B cell (primary cell): ENCODE measurements at regions not wholly inside any gene's neighbourhood (a gene's known extent, or its start where the extent isn't known, plus 50 kb on each side); places are given as distances from the start of the nearest gene placed in this dataset.

Experiments used
- ATAC-seq: fragments of 200-7000 bp; cut with Tn5 transposase; one replicate; pipeline ENCODE4 v1.10.0; 2021; ENCODE audit warnings: low read depth, mild to moderate bottlenecking, moderate number of reproducible peaks, moderate library complexity
- CTCF ChIA-PET: fragments of 350-600 bp; sonication (Branson Sonifier 250); formaldehyde crosslinking; loops from one replicate; lab custom pipeline; 2021; ENCODE audit warnings: antibody characterized with exemption, inconsistent platforms; lab: Charles Lee
- POLR2A ChIA-PET: fragments of 350-600 bp; sonication (Branson Sonifier 250); formaldehyde crosslinking; loops from one replicate; lab custom pipeline; 2021; ENCODE audit warnings: antibody characterized with exemption; lab: Charles Lee
- DNase-seq: peaks from one replicate; pipeline ENCODE4 v3.0.0; 2013
- H2AFZ ChIP-seq: 2 replicates; pipeline ENCODE4 v1.6.1; 2012; ENCODE audit warnings: mild to moderate bottlenecking, low read depth, low read length; ENCODE audit not compliant: insufficient read depth, poor library complexity, severe bottlenecking
- H3K27ac ChIP-seq, 2 donors: 1 replicate in 1 of 2; 2 replicates in 1 of 2; pipeline ENCODE4 v1.5.1; 2012 to 2013; ENCODE audit warnings: low read length in 2 of 2, mild to moderate bottlenecking in 2 of 2, moderate library complexity in 1 of 2
- H3K27me3 ChIP-seq, 4 experiments: fragments of 200-600 bp in 1 of 4; sonication (generic) in 1 of 4; replicated peaks in 1 of 4; 1 replicate in 2 of 4; 2 replicates in 2 of 4; pipeline versions ENCODE4 v1.6.1 to v1.7.0; 2013 to 2016; ENCODE audit warnings: low read length in 3 of 4, mild to moderate bottlenecking in 2 of 4, mixed read lengths in 1 of 4, moderate library complexity in 1 of 4; ENCODE audit not compliant: insufficient read depth in 4 of 4, control insufficient read depth in 3 of 4; ENCODE audit errors: control extremely low read depth in 1 of 4
- H3K36me3 ChIP-seq, 2 experiments: replicated peaks in 1 of 2; 1 replicate in 1 of 2; 2 replicates in 1 of 2; pipeline versions ENCODE4 v1.6.1 to v1.7.1; 2013; ENCODE audit warnings: low read length in 1 of 2; ENCODE audit not compliant: insufficient read depth in 2 of 2, control insufficient read depth in 1 of 2; ENCODE audit errors: control extremely low read depth in 1 of 2, extremely low read depth in 1 of 2
- H3K4me1 ChIP-seq, 2 donors: fragments of 200-600 bp in 1 of 2; sonication (generic) in 1 of 2; 1 replicate in 1 of 2; 2 replicates in 1 of 2; pipeline versions ENCODE4 v1.5.1 to v1.6.1; 2013 to 2017; ENCODE audit warnings: low read length in 2 of 2; ENCODE audit not compliant: control insufficient read depth in 2 of 2, insufficient read depth in 2 of 2
- H3K4me2 ChIP-seq: replicated peaks from 2 replicates; pipeline ENCODE3; 2012; ENCODE audit warnings: mild to moderate bottlenecking, low read depth, low read length; ENCODE audit not compliant: poor library complexity, severe bottlenecking
- H3K4me3 ChIP-seq, 5 experiments: fragments of 200-600 bp in 1 of 5; sonication (generic) in 1 of 5; 1 replicate in 3 of 5; 2 replicates in 2 of 5; pipeline versions ENCODE4 v1.5.1 to v1.7.0; 2011 to 2016; ENCODE audit warnings: low read length in 4 of 5, mild to moderate bottlenecking in 4 of 5, low read depth in 2 of 5, control low read depth in 1 of 5, moderate library complexity in 1 of 5; ENCODE audit not compliant: insufficient read depth in 1 of 5; ENCODE audit errors: control extremely low read depth in 1 of 5, extremely low read depth in 1 of 5
- H3K79me2 ChIP-seq: fragments of 200-600 bp; sonication (generic); one replicate; pipeline ENCODE4 v1.6.0; 2016; ENCODE audit warnings: low read length; ENCODE audit not compliant: control insufficient read depth, insufficient read depth
- H3K9ac ChIP-seq: fragments of 200-600 bp; sonication (generic); 2 replicates; pipeline ENCODE4 v1.6.1; 2017; ENCODE audit warnings: mild to moderate bottlenecking, low read length, moderate library complexity
- H3K9me3 ChIP-seq, 3 donors: one replicate each; pipeline versions ENCODE4 v1.6.1 to v1.7.1; 2013; ENCODE audit warnings: low read length in 2 of 3; ENCODE audit not compliant: control insufficient read depth in 2 of 3, insufficient read depth in 1 of 3; ENCODE audit errors: control extremely low read depth in 1 of 3
- H4K20me1 ChIP-seq: 2 replicates; pipeline ENCODE4 v1.6.0; 2012; ENCODE audit warnings: mild to moderate bottlenecking, low read length; ENCODE audit not compliant: insufficient read depth, control insufficient read depth, poor library complexity, severe bottlenecking
- H3K27ac Mint-ChIP-seq: one replicate; pipeline ENCODE4 v1.8.0; 2021; ENCODE audit warnings: mixed read lengths
- H3K27me3 Mint-ChIP-seq: one replicate; pipeline ENCODE4 v1.8.0; 2021; ENCODE audit warnings: mixed read lengths
- H3K4me1 Mint-ChIP-seq: one replicate; pipeline ENCODE4 v1.8.0; 2021; ENCODE audit warnings: mixed read lengths
- H3K4me3 Mint-ChIP-seq: one replicate; pipeline ENCODE4 v1.8.0; 2021; ENCODE audit warnings: mixed read lengths
- H3K9me3 Mint-ChIP-seq: one replicate; pipeline ENCODE4 v1.8.0; 2022; ENCODE audit warnings: mixed read lengths; ENCODE audit not compliant: insufficient read depth
- CTCF ChIP-seq: fragments of 200-600 bp; IDR thresholded peaks from one replicate; pipeline ENCODE4 v1.8.0; 2022; ENCODE audit warnings: antibody characterized with exemption, mild to moderate bottlenecking
- EZH2 ChIP-seq: IDR thresholded peaks from 2 replicates; pipeline ENCODE4 v1.6.1; 2012; ENCODE audit warnings: borderline replicate concordance, low read depth, mild to moderate bottlenecking, moderate library complexity, low read length; ENCODE audit not compliant: insufficient read depth, poor library complexity, severe bottlenecking
- WGBS: methylation state at CpG from one replicate; pipeline ENCODE4 v1.1.5; 2013; ENCODE audit warnings: missing lambda C conversion rate; ENCODE audit not compliant: insufficient coverage; 5-methylcytosine and 5-hydroxymethylcytosine counted together
- intact Hi-C: fragments of 100-400 bp; cut with micrococcal nuclease; formaldehyde crosslinking; loops from one replicate; pipeline ENCODE4 v1.10.0; 2022

GRCh38 chr4:11132478-11132877 is 296.2 kb downstream of the HS3ST1 start:
- Histone ChIP-seq H3K27ac (no peak overlapping the region), H3K9ac (no peak overlapping the region), H3K36me3 (no peaks in the 10 kb centered on the region), H3K4me2 (no peak overlapping the region), H3K4me3 (no peak overlapping the region), H3K27me3 (no peaks in the 10 kb centered on the region), H3K79me2 (no peaks in the 10 kb centered on the region), H4K20me1 (no peaks in the 10 kb centered on the region), H3K4me1 (peaks cover 14 to 23% of the 10 kb centered on the region in 2 donors), H2AFZ (peak overlapping the region; percentile 37), H3K9me3 (peaks cover 0 to 3% (median 0%) of the 10 kb centered on the region in 3 donors)
- H3K27ac Mint-ChIP-seq, result no peak overlapping the region
- H3K9me3 Mint-ChIP-seq, result peaks cover 3% of the 10 kb centered on the region
- TF ChIP-seq EZH2, result no peak
- TF ChIP-seq CTCF, result no peak
- ChIA-PET POLR2A (no interaction called here), CTCF (no interaction called here)
- no peak for DNase-seq
- peaks cover 38% of the 10 kb centered on the region for H3K4me1 Mint-ChIP-seq
- no peaks in the 10 kb centered on the region for H3K27me3 Mint-ChIP-seq
- WGBS, result no CpG with 5 or more reads among the region's 1 CpG
- intact Hi-C loops, result no loop called here
- ATAC-seq, result no peak
- no peak overlapping the region for H3K4me3 Mint-ChIP-seq

- Histone ChIP-seq H3K4me2 (no peak overlapping the region), H3K4me1 (peaks cover 17 to 21% of the 10 kb centered on the region in 2 donors), H4K20me1 (no peaks in the 10 kb centered on the region), H3K9me3 (peaks cover 0 to 3% (median 0%) of the 10 kb centered on the region in 3 donors), H3K27ac (no peak overlapping the region), H3K36me3 (no peaks in the 10 kb centered on the region), H3K79me2 (no peaks in the 10 kb centered on the region), H3K27me3 (no peaks in the 10 kb centered on the region), H3K9ac (no peak overlapping the region), H3K4me3 (no peak overlapping the region), H2AFZ (no peak overlapping the region)
- Mint-ChIP-seq H3K4me3 (no peak overlapping the region), H3K9me3 (peaks cover 3% of the 10 kb centered on the region), H3K4me1 (peaks cover 36% of the 10 kb centered on the region), H3K27me3 (no peaks in the 10 kb centered on the region), H3K27ac (no peak overlapping the region)
- ChIA-PET CTCF (no interaction called here), POLR2A (no interaction called here)
- DNase-seq, result no peak
- ATAC-seq, result no peak
- TF ChIP-seq EZH2 (no peak), CTCF (no peak)
- 86% methylated on average over 1 of the region's 3 CpGs for WGBS
- intact Hi-C loops, result no loop called here
Observed at GRCh38 chr4:11131491-11131890, 297.2 kb downstream of the HS3ST1 start.
